GM18511 (cell line): ENCODE measurements at regions not wholly inside any gene's neighbourhood (a gene's known extent, or its start where the extent isn't known, plus 50 kb on each side); places are given as distances from the start of the nearest gene placed in this dataset.

Source experiments
- ATAC-seq: cut with Tn5 transposase; IDR thresholded peaks from one replicate; pipeline ENCODE4 v1.9.1; 2021; ENCODE audit warnings: mild to moderate bottlenecking, moderate library complexity; ENCODE audit not compliant: unreplicated experiment

GRCh38 chrX:20481632-20482031, 214.9 kb upstream of the RPS6KA3 start:
- ATAC-seq: no peak

GRCh38 chrX:20479896-20480295, 213.2 kb upstream of the RPS6KA3 start:
- no peak for ATAC-seq

GRCh38 chrX:20479048-20479447, 212.3 kb upstream of the RPS6KA3 start:
- ATAC-seq: no peak

GRCh38 chrX:20477836-20478524, 211.3 kb upstream of the RPS6KA3 start:
- no peak for ATAC-seq

- ATAC-seq: no peak
Measured at GRCh38 chrX:20477219-20477618, 210.5 kb upstream of the RPS6KA3 start.

- ATAC-seq: no peak
Measured at GRCh38 chrX:20472620-20473258, 206.0 kb upstream of the RPS6KA3 start.

- ATAC-seq: no peak
Measured at GRCh38 chrX:20472148-20472547, 205.4 kb upstream of the RPS6KA3 start.

- ATAC-seq: no peak
Measured at GRCh38 chrX:20471483-20471882, 204.8 kb upstream of the RPS6KA3 start.

- ATAC-seq: peak; percentile 69
Measured at GRCh38 chrX:20463296-20464075, 196.8 kb upstream of the RPS6KA3 start.

- no peak for ATAC-seq
Measured at GRCh38 chrX:20461576-20461975, 194.9 kb upstream of the RPS6KA3 start.

GRCh38 chrX:20461002-20461401, 194.3 kb upstream of the RPS6KA3 start:
- no peak for ATAC-seq

GRCh38 chrX:20459410-20460350, 193.0 kb upstream of the RPS6KA3 start:
- no peak for ATAC-seq

GRCh38 chrX:20456971-20457370, 190.3 kb upstream of the RPS6KA3 start:
- ATAC-seq: no peak

- no peak for ATAC-seq
Measured at GRCh38 chrX:20455001-20455400, 188.3 kb upstream of the RPS6KA3 start.

GRCh38 chrX:20454117-20454516, 187.4 kb upstream of the RPS6KA3 start:
- no peak for ATAC-seq

GRCh38 chrX:20452487-20452886, 185.8 kb upstream of the RPS6KA3 start:
- peak; percentile 81 for ATAC-seq

- peak; percentile 2 for ATAC-seq
Measured at GRCh38 chrX:20451929-20452328, 185.2 kb upstream of the RPS6KA3 start.

GRCh38 chrX:20445109-20445508, 178.4 kb upstream of the RPS6KA3 start:
- ATAC-seq: peak; percentile 51

- ATAC-seq: peak; percentile 76
Measured at GRCh38 chrX:20442597-20442996, 175.9 kb upstream of the RPS6KA3 start.

GRCh38 chrX:20441123-20441522, 174.4 kb upstream of the RPS6KA3 start:
- no peak for ATAC-seq
